CD1c-positive myeloid dendritic cell (primary cell): ENCODE measurements at regions not wholly inside any gene's neighbourhood (a gene's known extent, or its start where the extent isn't known, plus 50 kb on each side); places are given as distances from the start of the nearest gene placed in this dataset.
"Not testable (repeated sequence)": the region's sequence is repeated elsewhere in the genome, so short reads cannot be mapped to it uniquely, and the experiment has no call there.

Experiments used
- DNase-seq: peaks from one replicate; pipeline ENCODE4 v3.0.0-alpha.2; 2016; ENCODE audit errors: extremely low spot score

- DNase-seq = no peak
Measured at GRCh38 chr20:53800418-53800817, 206.8 kb upstream of the ZNF217 start.

DNA sequence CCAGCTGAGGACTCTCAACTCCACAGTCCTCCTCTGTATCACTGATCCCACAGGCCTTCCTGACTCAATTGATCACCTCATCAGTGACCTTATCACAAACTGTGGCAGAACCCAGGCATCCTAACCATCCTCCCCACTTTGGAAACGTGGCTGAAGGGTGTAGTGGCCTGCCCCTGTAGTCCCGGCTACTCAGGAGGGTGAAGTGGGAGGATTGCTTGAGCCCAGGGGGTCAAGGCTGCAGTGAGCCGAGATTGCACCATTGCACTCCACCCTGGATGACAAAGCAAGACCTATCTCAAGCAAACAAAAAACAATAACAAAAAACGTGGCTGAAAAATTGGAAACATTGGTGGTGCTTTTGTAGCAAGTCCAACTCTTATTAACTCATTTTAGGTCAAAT is 203.4 kb upstream of the ZNF217 start:
- DNase-seq = no peak

DNA sequence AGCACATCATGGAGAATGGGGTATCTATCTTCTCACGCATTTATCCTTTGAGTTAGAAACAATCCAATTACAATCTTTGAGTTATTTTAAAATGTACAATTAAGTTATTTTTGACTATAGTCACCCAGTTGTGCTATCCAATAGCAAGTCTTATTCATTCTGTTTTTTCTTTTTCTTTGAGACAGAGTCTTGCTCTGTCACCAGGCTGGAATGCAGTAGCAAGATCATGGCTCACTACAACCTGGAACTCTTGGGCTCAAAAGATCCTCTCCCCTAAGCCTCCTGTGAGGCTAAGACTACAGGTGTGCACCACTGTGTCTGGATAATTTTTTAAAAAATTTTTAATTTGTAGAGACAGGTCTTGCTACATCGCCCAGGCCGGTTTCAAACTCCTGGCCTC is 201.5 kb upstream of the ZNF217 start:
- DNase-seq = no peak

DNA sequence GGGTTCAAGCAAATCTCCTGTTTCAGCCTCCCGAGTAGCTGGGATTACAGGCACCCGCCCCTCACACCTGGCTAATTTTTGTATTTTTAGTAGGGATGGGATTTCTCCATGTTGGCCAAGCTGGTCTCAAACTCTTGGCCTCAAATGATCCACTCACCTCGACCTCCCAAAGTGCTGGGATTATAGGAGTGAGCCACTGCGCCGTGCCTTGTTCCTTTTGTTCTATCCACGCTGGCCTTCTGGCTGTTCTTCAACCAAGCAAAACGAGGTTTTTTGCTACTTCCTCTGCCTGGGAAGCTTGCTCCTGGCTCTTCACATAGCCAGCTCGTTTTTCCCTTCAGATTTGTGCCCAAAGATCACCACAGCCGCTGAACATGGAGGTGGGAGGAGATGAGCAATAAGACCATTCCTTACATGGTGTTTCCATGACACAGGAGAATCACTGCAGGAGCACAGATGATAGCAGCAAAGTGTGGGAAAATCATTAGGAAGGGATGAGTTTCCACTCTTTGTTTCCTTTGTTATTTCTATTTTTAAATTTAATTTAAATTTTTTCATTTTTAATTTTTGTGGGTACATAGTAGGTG is 201.0 kb upstream of the ZNF217 start:
- no peak for DNase-seq

DNA sequence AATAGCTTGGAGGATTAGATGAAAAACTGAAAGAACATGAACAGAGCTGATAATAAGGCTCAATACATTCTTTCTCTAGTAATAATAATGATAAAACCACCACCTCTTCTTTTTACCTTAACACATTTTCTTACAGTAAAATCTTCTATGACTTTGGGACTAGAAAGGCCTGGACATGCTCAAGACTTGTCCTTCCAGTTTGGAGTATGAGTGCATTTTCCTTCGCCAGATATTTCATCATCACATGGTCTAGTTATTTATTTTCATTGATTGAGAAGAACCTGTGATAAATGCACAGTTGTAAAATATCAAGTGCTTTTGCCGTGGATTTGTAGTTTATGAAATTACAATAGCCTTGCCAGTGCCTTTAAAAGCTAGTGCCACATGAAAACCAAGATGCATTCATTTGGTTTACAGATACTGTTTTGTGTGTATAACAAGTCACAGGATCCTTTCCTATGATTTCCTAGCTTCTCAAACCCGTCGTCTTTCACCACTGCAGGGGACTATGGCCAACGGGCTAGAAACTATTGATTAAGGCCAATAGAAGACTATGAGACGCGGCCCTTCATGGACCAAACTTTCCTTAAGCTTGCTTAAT is 200.2 kb upstream of the ZNF217 start:
- no peak for DNase-seq

GRCh38 chr20:53792946-53793536 is 199.4 kb upstream of the ZNF217 start:
- peak; percentile 38 for DNase-seq

- peak; percentile 19 for DNase-seq
Measured at GRCh38 chr20:53789989-53790675, 196.5 kb upstream of the ZNF217 start.

DNA sequence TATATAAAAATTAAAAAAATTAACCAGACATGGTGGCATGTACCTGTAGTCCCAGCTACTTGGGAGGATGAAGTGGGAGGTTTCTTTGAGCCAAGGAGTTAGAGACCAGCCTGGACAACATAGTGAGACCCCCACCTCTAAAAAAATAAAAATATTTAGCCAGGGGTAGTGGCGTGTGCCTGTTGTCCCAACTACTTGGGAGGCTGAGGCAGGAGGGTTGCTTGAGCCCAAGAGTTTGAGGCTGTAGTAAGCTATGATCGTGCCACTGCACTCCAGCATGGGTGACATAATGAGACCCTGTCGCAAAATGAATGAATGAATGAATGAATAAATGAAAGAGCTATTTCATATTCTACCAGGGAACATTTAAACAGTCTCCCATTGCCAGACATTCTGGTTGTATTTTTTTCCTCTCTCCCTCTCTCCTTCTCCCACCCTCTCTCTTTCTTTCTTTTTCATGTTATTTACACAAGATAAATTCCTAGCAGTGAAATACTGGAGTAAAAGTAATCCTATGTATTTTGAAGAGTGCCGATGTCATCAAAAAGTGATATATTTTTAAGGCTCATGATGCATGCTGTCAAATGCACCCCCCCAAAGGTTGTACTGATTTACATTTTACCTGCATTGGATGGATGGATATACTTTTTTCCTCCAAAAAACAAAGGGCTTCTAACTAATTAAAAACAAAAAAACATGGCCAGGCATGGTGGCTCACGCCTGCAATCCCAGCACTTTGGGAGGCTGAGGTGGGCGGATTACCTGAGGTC is 194.8 kb upstream of the ZNF217 start:
- no peak for DNase-seq

DNA sequence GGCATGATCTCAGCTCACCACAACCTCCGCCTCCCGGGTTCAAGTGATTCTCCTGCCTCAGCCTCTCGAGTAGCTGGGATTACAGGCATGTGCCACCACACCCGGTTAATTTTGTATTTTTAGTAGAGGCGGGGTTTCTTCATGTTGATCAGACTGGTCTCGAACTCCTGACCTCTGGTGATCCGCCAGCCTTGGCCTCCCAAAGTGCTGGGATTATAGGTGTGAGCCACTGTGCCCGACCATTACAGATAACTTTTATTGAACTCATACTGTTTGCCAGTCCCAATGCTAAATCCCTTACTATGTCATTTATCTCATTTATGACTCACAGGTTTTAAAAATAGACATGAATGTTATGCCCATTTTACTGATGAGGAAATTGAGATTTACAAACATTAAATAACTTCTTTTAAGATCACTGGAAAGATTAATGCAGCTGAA is 193.9 kb upstream of the ZNF217 start:
- not testable (repeated sequence) for DNase-seq

DNA sequence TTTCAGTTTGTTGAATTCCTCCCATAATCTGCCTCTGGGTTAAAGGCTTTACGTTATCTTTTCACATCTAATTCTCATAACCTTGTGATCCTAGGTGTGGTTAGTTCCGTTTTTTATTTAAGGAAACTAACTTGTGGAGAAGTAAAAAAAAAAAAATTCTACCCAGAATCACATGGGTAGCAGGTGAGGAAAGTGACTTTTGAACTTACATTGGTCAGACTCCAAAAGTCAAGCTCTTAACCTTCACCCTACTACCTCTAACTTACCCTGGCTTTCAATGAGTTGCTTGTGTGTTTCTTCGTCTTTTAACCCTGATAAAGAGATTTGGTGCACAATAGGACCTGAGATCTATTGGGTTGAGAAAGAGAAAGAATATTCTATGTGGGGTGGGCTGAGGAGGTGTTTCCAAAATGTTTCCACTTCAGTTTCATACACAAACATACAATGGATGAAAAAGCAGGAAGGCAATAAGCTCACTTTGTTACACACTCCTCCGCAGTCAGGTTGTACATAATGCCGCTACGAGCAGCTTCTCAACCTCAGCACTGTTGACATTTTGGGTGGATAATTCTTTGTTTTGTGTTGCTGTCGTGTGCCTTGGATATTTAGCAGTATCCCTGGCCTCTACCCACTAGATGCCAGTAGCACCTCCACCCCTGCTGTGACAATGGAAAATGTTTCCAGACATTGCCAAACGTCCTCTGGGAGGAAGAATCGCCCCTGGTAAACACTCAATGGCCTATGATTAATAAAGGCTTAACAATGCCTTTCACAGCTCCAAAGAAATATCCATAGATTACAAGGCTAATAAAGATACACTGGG is 193.0 kb upstream of the ZNF217 start:
- DNase-seq = peak; percentile 13

GRCh38 chr20:53786071-53786444 is 192.4 kb upstream of the ZNF217 start:
- no peak for DNase-seq

DNA sequence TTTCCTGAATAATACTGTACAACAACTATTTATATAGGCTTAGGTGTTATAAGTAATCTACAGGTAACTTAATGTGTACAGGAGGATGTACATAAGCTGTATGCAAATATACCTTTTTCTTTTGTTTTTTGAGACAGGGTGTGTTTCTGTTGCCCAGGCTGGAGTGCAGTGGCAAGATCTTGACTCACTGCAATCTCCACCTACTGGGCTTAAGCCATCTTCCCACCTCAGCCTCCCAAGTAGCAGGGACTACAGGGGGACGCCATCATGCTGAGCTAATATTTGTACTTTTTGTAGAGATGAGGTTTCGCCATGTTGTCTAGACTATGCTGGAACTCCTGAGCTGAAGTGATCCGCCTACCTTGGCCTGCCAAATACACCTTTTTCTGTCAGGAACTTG is 191.7 kb upstream of the ZNF217 start:
- no peak for DNase-seq

DNA sequence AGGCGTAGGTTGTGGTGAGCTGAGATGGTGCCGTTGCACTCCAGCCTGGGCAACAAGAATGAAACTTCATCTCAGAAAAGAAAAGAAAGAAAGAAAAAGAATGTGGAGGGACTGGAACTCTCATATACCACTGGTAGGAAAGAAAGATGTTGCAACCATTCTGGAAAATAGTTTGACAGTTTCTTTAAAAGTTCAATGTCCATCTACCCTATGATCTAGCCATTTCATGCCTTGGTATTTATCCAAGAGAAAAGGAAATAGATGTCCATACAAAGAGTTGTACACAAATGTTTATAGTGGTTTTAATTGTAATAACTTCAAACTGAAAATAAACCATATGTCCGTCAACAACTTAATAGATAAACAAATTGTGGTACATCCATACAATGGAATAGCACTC is 190.1 kb upstream of the ZNF217 start:
- no peak for DNase-seq

- DNase-seq = no peak
Measured at GRCh38 chr20:53782612-53783246, 189.1 kb upstream of the ZNF217 start.

- no peak for DNase-seq
Measured at GRCh38 chr20:53779822-53780221, 186.2 kb upstream of the ZNF217 start.

DNA sequence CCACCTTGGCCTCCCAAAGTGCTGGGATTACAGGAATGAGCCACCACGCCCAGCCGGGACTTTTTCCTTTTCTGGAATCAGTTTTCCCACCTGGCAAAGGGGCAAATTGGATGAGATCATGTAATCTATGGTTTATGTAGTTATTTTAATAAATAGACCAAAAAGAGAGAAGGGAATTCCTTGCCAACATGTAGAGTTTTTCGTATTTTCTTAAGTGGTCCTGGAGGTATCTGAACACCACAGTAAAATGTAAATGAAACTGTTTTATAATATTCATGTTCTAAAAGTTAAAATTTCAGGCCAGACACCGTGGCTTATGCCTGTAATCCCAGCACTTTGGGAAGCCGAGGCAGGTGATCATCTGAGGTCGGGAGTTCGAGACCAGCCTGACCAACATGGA is 185.1 kb upstream of the ZNF217 start:
- no peak for DNase-seq

- DNase-seq = no peak
Measured at GRCh38 chr20:53778041-53778516, 184.4 kb upstream of the ZNF217 start.

DNA sequence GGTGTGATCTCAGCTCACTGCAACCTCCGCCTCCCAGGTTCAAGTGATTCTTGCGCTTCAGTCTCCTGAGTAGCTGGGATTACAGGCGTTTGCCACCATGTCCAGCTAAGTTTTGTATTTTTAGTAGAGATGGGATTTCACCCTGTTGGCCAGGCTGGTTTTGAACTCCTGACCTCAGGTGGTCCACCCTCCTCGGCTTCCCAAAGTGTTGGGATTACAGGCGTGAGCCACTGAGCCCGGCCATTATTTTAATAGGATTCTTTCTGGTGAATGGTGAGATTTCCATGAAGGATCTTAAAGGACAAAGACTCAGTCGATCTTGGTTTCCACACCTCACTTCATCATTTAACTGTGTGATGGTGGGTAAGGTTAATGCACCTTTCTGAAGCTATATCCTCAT is 183.8 kb upstream of the ZNF217 start:
- not testable (repeated sequence) for DNase-seq

GRCh38 chr20:53776858-53777257 is 183.2 kb upstream of the ZNF217 start:
- no peak for DNase-seq

DNA sequence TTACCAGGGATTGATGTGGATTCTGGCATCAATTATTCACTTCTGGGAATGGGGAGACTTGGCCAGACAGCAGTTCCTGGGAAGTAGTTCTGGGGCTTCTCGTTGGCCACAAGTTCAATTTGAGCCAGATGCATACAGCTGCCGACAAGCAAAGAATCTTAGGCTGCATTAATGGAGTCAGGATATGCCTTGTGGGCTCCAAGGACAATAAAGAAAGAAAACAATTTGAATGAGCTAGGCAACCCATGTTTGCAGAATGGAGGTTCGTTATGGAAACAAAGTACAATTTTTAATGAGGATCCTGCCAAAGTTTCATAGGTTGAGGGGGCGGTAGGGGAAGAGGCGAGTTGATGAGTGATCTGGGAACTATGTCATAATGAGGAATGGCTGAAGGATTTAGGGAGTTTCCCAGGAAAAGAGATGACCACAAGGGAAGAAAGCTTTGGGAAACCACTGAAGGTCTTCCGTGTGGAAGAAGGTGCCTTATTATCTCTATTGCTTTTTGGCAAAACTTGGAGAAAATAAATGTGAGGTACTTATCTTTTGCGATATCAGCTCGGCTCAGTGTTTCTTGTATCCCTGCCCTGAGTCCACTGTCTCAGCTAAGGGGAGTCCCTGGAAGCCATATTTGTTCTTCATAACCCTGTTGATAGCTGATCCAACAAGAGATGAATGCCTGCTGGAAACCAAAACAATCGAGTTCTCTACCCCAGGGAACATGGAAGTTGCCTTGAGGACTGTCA is 181.0 kb upstream of the ZNF217 start:
- peak; percentile 33 for DNase-seq
